ENCODE measurements at regions not wholly inside any gene's neighbourhood (a gene's known extent, or its start where the extent isn't known, plus 50 kb on each side); places are given as distances from the start of the nearest gene placed in this dataset.

GRCh38 chr3:11719406-11720303 is 75.9 kb upstream of the VGLL4 start:
- peaks cover 3% of the 10 kb centered on the region for H3K27me3 ChIP-seq (replicated peaks; ENCODE audit: insufficient read depth, low read depth, low read length, poor library complexity)
- peaks cover 12% of the 10 kb centered on the region for H3K4me1 ChIP-seq (ENCODE audit: insufficient read depth, low read length, poor library complexity, severe bottlenecking)
- BruUV-seq (replicated peaks) = no TSS peak
- DNase-seq (ENCODE audit: low spot score) = peak; percentile 75
- TF ChIP-seq EZH2 (IDR thresholded peaks at IDR 0.05; ENCODE audit: borderline replicate concordance, low read depth, low read length, poor library complexity, severe bottlenecking) = no peak
- TF ChIP-seq, protein P1, sequence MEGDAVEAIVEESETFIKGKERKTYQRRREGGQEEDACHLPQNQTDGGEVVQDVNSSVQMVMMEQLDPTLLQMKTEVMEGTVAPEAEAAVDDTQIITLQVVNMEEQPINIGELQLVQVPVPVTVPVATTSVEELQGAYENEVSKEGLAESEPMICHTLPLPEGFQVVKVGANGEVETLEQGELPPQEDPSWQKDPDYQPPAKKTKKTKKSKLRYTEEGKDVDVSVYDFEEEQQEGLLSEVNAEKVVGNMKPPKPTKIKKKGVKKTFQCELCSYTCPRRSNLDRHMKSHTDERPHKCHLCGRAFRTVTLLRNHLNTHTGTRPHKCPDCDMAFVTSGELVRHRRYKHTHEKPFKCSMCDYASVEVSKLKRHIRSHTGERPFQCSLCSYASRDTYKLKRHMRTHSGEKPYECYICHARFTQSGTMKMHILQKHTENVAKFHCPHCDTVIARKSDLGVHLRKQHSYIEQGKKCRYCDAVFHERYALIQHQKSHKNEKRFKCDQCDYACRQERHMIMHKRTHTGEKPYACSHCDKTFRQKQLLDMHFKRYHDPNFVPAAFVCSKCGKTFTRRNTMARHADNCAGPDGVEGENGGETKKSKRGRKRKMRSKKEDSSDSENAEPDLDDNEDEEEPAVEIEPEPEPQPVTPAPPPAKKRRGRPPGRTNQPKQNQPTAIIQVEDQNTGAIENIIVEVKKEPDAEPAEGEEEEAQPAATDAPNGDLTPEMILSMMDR (conservative IDR thresholded peaks at IDR 0.05; ENCODE audit: low read depth, low read length) = no peak
- CTCF ChIA-PET = no interaction called here
- peak overlapping the region; percentile 62 for H3K27ac ChIP-seq (ENCODE audit: low read depth, low read length, poor library complexity, severe bottlenecking)
- intact Hi-C loops (cut with micrococcal nuclease; ENCODE audit: unreplicated experiment) = no loop called here
- H3K9me3 ChIP-seq (ENCODE audit: low read depth, low read length, poor library complexity, severe bottlenecking) = no peaks in the 10 kb centered on the region
- H3K4me3 ChIP-seq (ENCODE audit: low read depth, low read length, poor library complexity, severe bottlenecking) = peak overlapping the region; percentile 67
- POLR2A ChIA-PET (ENCODE audit: low non-redundant PET) = no interaction called here
- H3K36me3 ChIP-seq (ENCODE audit: insufficient read depth, low read length, poor library complexity, severe bottlenecking) = no peaks in the 10 kb centered on the region

GRCh38 chr3:11718637-11719405 is 75.1 kb upstream of the VGLL4 start:
- H3K4me3 ChIP-seq (ENCODE audit: low read depth, low read length, poor library complexity, severe bottlenecking) = peak overlapping the region; percentile 67
- no peak for TF ChIP-seq EZH2 (IDR thresholded peaks at IDR 0.05; ENCODE audit: borderline replicate concordance, low read depth, low read length, poor library complexity, severe bottlenecking)
- TF ChIP-seq, protein P1 (conservative IDR thresholded peaks at IDR 0.05; ENCODE audit: low read depth, low read length) = no peak
- no peaks in the 10 kb centered on the region for H3K9me3 ChIP-seq (ENCODE audit: low read depth, low read length, poor library complexity, severe bottlenecking)
- H3K27me3 ChIP-seq (replicated peaks; ENCODE audit: insufficient read depth, low read depth, low read length, poor library complexity) = peaks cover 3% of the 10 kb centered on the region
- intact Hi-C loops (cut with micrococcal nuclease; ENCODE audit: unreplicated experiment) = no loop called here
- peak; percentile 62 for DNase-seq (ENCODE audit: low spot score)
- no TSS peak for BruUV-seq (replicated peaks)
- POLR2A ChIA-PET (ENCODE audit: low non-redundant PET) = no interaction called here
- no peaks in the 10 kb centered on the region for H3K36me3 ChIP-seq (ENCODE audit: insufficient read depth, low read length, poor library complexity, severe bottlenecking)
- peak overlapping the region; percentile 62 for H3K27ac ChIP-seq (ENCODE audit: low read depth, low read length, poor library complexity, severe bottlenecking)
- peaks cover 12% of the 10 kb centered on the region for H3K4me1 ChIP-seq (ENCODE audit: insufficient read depth, low read length, poor library complexity, severe bottlenecking)
- CTCF ChIA-PET = no interaction called here

- Histone ChIP-seq H3K27me3 (replicated peaks; ENCODE audit: insufficient read depth, low read depth, low read length, poor library complexity) (peaks cover 3% of the 10 kb centered on the region), H3K36me3 (ENCODE audit: insufficient read depth, low read length, poor library complexity, severe bottlenecking) (no peaks in the 10 kb centered on the region), H3K27ac (ENCODE audit: low read depth, low read length, poor library complexity, severe bottlenecking) (peak overlapping the region; percentile 62), H3K4me3 (ENCODE audit: low read depth, low read length, poor library complexity, severe bottlenecking) (peak overlapping the region; percentile 67), H3K4me1 (ENCODE audit: insufficient read depth, low read length, poor library complexity, severe bottlenecking) (peaks cover 12% of the 10 kb centered on the region), H3K9me3 (ENCODE audit: low read depth, low read length, poor library complexity, severe bottlenecking) (no peaks in the 10 kb centered on the region)
- CTCF ChIA-PET = no interaction called here
- no peak for TF ChIP-seq EZH2 (IDR thresholded peaks at IDR 0.05; ENCODE audit: borderline replicate concordance, low read depth, low read length, poor library complexity, severe bottlenecking)
- TF ChIP-seq, protein P1 (conservative IDR thresholded peaks at IDR 0.05; ENCODE audit: low read depth, low read length) = no peak
- intact Hi-C loops (cut with micrococcal nuclease; ENCODE audit: unreplicated experiment) = no loop called here
- DNase-seq (ENCODE audit: low spot score) = no peak
- POLR2A ChIA-PET (ENCODE audit: low non-redundant PET) = no interaction called here
- TSS peak; percentile 54 for BruUV-seq (replicated peaks)
Observed at GRCh38 chr3:11717768-11718636, 74.3 kb upstream of the VGLL4 start.

Measured in A673 (cell line).